ENCODE measurements at regions not wholly inside any gene's neighbourhood (a gene's known extent, or its start where the extent isn't known, plus 50 kb on each side); places are given as distances from the start of the nearest gene placed in this dataset.

GRCh38 chr17:72332367-72332766 is 211.5 kb downstream of the SOX9 start:
- Histone ChIP-seq H3K27me3 (replicated peaks) (no peaks in the 10 kb centered on the region), H3K4me3 (ENCODE audit: low read depth, low read length) (no peak overlapping the region), H3K36me3 (replicated peaks) (no peaks in the 10 kb centered on the region), H3K27ac (no peak overlapping the region)
- peak; percentile 36 for DNase-seq
- no peak for TF ChIP-seq CTCF (IDR thresholded peaks at IDR 0.05; ENCODE audit: low read depth, low read length, missing control alignments)
- in situ Hi-C loops (cut with HindIII; ENCODE audit: low pct_ligation_motif_present, low sequenced_read_pairs), result no loop called here

- Histone ChIP-seq H3K27me3 (replicated peaks) (no peaks in the 10 kb centered on the region), H3K27ac (no peak overlapping the region), H3K36me3 (replicated peaks) (no peaks in the 10 kb centered on the region), H3K4me3 (ENCODE audit: low read depth, low read length) (no peak overlapping the region)
- in situ Hi-C loops (cut with HindIII; ENCODE audit: low pct_ligation_motif_present, low sequenced_read_pairs), result no loop called here
- TF ChIP-seq CTCF (IDR thresholded peaks at IDR 0.05; ENCODE audit: low read depth, low read length, missing control alignments), result no peak
- no peak for DNase-seq
Measured at GRCh38 chr17:72333570-72333969, 212.8 kb downstream of the SOX9 start.

- TF ChIP-seq CTCF (IDR thresholded peaks at IDR 0.05; ENCODE audit: low read depth, low read length, missing control alignments), result peak; percentile 59
- Histone ChIP-seq H3K27me3 (replicated peaks) (no peaks in the 10 kb centered on the region), H3K27ac (no peak overlapping the region), H3K4me3 (ENCODE audit: low read depth, low read length) (no peak overlapping the region), H3K36me3 (replicated peaks) (no peaks in the 10 kb centered on the region)
- in situ Hi-C loops (cut with HindIII; ENCODE audit: low pct_ligation_motif_present, low sequenced_read_pairs), result no loop called here
- peak; percentile 70 for DNase-seq
Measured at GRCh38 chr17:72334205-72334604, 213.4 kb downstream of the SOX9 start.

- H3K36me3 ChIP-seq (replicated peaks), result no peaks in the 10 kb centered on the region
- H3K27ac ChIP-seq, result no peak overlapping the region
- in situ Hi-C loops (cut with HindIII; ENCODE audit: low pct_ligation_motif_present, low sequenced_read_pairs), result no loop called here
- no peak overlapping the region for H3K4me3 ChIP-seq (ENCODE audit: low read depth, low read length)
- TF ChIP-seq CTCF (IDR thresholded peaks at IDR 0.05; ENCODE audit: low read depth, low read length, missing control alignments), result no peak
- DNase-seq, result no peak
- no peaks in the 10 kb centered on the region for H3K27me3 ChIP-seq (replicated peaks)
Measured at GRCh38 chr17:72336026-72336803, 215.4 kb downstream of the SOX9 start.

GRCh38 chr17:72336804-72337070 is 215.9 kb downstream of the SOX9 start:
- Histone ChIP-seq H3K4me3 (ENCODE audit: low read depth, low read length) (no peak overlapping the region), H3K27ac (no peak overlapping the region), H3K36me3 (replicated peaks) (no peaks in the 10 kb centered on the region), H3K27me3 (replicated peaks) (no peaks in the 10 kb centered on the region)
- in situ Hi-C loops (cut with HindIII; ENCODE audit: low pct_ligation_motif_present, low sequenced_read_pairs), result no loop called here
- no peak for TF ChIP-seq CTCF (IDR thresholded peaks at IDR 0.05; ENCODE audit: low read depth, low read length, missing control alignments)
- DNase-seq, result no peak

- Histone ChIP-seq H3K27me3 (replicated peaks) (no peaks in the 10 kb centered on the region), H3K4me3 (ENCODE audit: low read depth, low read length) (no peak overlapping the region), H3K36me3 (replicated peaks) (no peaks in the 10 kb centered on the region), H3K27ac (peak overlapping the region; percentile 97)
- TF ChIP-seq CTCF (IDR thresholded peaks at IDR 0.05; ENCODE audit: low read depth, low read length, missing control alignments), result no peak
- no peak for DNase-seq
- in situ Hi-C loops (cut with HindIII; ENCODE audit: low pct_ligation_motif_present, low sequenced_read_pairs), result no loop called here
Measured at GRCh38 chr17:72338304-72338703, 217.5 kb downstream of the SOX9 start.

Data from brain microvascular endothelial cell (primary cell).